GM12878 (cell line): ENCODE measurements at regions not wholly inside any gene's neighbourhood (a gene's known extent, or its start where the extent isn't known, plus 50 kb on each side); places are given as distances from the start of the nearest gene placed in this dataset.

Source experiments
- ATAC-seq: fragments of 200-7000 bp; cut with Tn5 transposase; 3 replicates; pipeline ENCODE4 v1.9.1; 2020; ENCODE audit warnings: mild to moderate bottlenecking, moderate library complexity
- BruUV-seq: library from RNA; stranded (reverse); fragments of 400-500 nt; replicated peaks from 2 replicates; lab custom pipeline; 2021; lab: Mats Ljungman, UMichigan
- CTCF ChIA-PET: fragments of 300-600 bp; sonication (Branson Sonifier 250); formaldehyde crosslinking; extraction: SDS; loops from one replicate; lab custom pipeline; 2021; ENCODE audit warnings: inconsistent platforms; lab: Yijun Ruan, JAX
- POLR2A ChIA-PET: fragments of 350-600 bp; formaldehyde crosslinking; extraction: SDS; loops from one replicate; lab custom pipeline; 2021; ENCODE audit warnings: inconsistent platforms; lab: Charles Lee
- RAD21 ChIA-PET: fragments of 300-600 bp; sonication (Branson Sonifier 250); formaldehyde crosslinking; loops from one replicate; lab custom pipeline; 2023; ENCODE audit warnings: antibody characterized with exemption; ENCODE audit not compliant: unreplicated experiment; lab: Charles Lee
- SMC1A ChIA-PET: fragments of 300-600 bp; sonication (Branson Sonifier 250); formaldehyde crosslinking; loops from one replicate; lab custom pipeline; 2023; ENCODE audit not compliant: unreplicated experiment, uncharacterized antibody; lab: Charles Lee
- DNase-seq: peaks from one replicate; pipeline ENCODE4 v3.0.0-alpha.2; 2011; ENCODE audit warnings: low read depth, low spot score
- FAIRE-seq: peaks from 3 replicates; lab custom pipeline; 2011; peaks lifted over from hg19 to GRCh38; lab: Jason Lieb, UNC
- H2AFZ ChIP-seq: 2 replicates; pipeline ENCODE4 v1.6.0; 2011; ENCODE audit warnings: low read depth, low read length, control low read depth; ENCODE audit not compliant: control insufficient read depth
- H3K27ac ChIP-seq: 2 replicates; pipeline ENCODE4 v1.5.1; 2011; ENCODE audit warnings: control low read depth; ENCODE audit not compliant: control insufficient read depth, insufficient read depth
- H3K27me3 ChIP-seq, 2 experiments: replicated peaks in 1 of 2; 2 replicates each; pipeline versions ENCODE4 v1.6.0 to v1.6.1; 2011; ENCODE audit warnings: low read length in 1 of 2; ENCODE audit not compliant: control insufficient read depth in 2 of 2, insufficient read depth in 2 of 2
- H3K36me3 ChIP-seq, 2 experiments: 2 replicates each; pipeline ENCODE4 v1.5.1; 2011; ENCODE audit warnings: low read length in 1 of 2; ENCODE audit not compliant: control insufficient read depth in 2 of 2, insufficient read depth in 2 of 2
- H3K4me1 ChIP-seq: 2 replicates; pipeline ENCODE4 v1.6.1; 2011; ENCODE audit warnings: mild to moderate bottlenecking, low read length, moderate library complexity, mixed read lengths; ENCODE audit not compliant: control insufficient read depth, insufficient read depth
- H3K4me2 ChIP-seq: 2 replicates; pipeline ENCODE4 v1.6.0; 2011; ENCODE audit warnings: control low read depth; ENCODE audit not compliant: control insufficient read depth, insufficient read depth
- H3K4me3 ChIP-seq: fragments of 200-600 bp; sonication (generic); 2 replicates; pipeline ENCODE4 v1.5.1; 2016
- H3K79me2 ChIP-seq: 2 replicates; pipeline ENCODE4 v1.6.0; 2011; ENCODE audit warnings: low read length; ENCODE audit not compliant: control insufficient read depth, insufficient read depth
- H3K9ac ChIP-seq: 2 replicates; pipeline ENCODE4 v1.8.0; 2011; ENCODE audit warnings: low read length, control low read depth, mixed read lengths; ENCODE audit not compliant: control insufficient read depth, insufficient read depth
- H3K9me3 ChIP-seq: replicated peaks from 3 replicates; pipeline ENCODE4 v1.5.1; 2011; ENCODE audit warnings: mild to moderate bottlenecking, low read length; ENCODE audit not compliant: control insufficient read depth, insufficient read depth
- H4K20me1 ChIP-seq: 2 replicates; pipeline ENCODE4 v1.6.0; 2011; ENCODE audit not compliant: control insufficient read depth, insufficient read depth
- BMI1 ChIP-seq: fragments of 450-650 bp; IDR thresholded peaks from 2 replicates; pipeline ENCODE4 v1.6.1; 2016; ENCODE audit warnings: mild to moderate bottlenecking, moderate library complexity, borderline replicate concordance
- CBX5 ChIP-seq: sonication (generic); IDR thresholded peaks from 2 replicates; pipeline ENCODE4 v1.6.1; 2016; ENCODE audit warnings: low read depth, moderate library complexity, mild to moderate bottlenecking, inconsistent platforms
- FOXK2 ChIP-seq: fragments of 450-650 bp; IDR thresholded peaks from 2 replicates; pipeline ENCODE4 v1.6.1; 2017; ENCODE audit warnings: mild to moderate bottlenecking, moderate library complexity
- GABPA ChIP-seq: IDR thresholded peaks from 2 replicates; pipeline ENCODE4 v1.6.1; 2014; ENCODE audit warnings: antibody characterized with exemption, low read depth, mild to moderate bottlenecking, inconsistent platforms
- KDM1A ChIP-seq: fragments of 200-600 bp; sonication (generic); IDR thresholded peaks from 2 replicates; pipeline ENCODE4 v1.6.1; 2016; ENCODE audit warnings: borderline replicate concordance
- NFYB ChIP-seq: IDR thresholded peaks from 2 replicates; pipeline ENCODE4 v1.6.1; 2011; ENCODE audit warnings: low read depth, mild to moderate bottlenecking, low read length, improper control_type of control experiment, moderate library complexity; ENCODE audit not compliant: insufficient read depth
- RFX5 ChIP-seq: IDR thresholded peaks from 2 replicates; pipeline ENCODE4 v1.6.1; 2011; ENCODE audit warnings: low read depth, low read length, improper control_type of control experiment
- SUPT20H ChIP-seq: IDR thresholded peaks from 2 replicates; pipeline ENCODE4 v1.6.1; 2011; ENCODE audit warnings: low read depth, mild to moderate bottlenecking, low read length, moderate library complexity, borderline replicate concordance; ENCODE audit not compliant: control insufficient read depth
- USF1 ChIP-seq: IDR thresholded peaks from 2 replicates; pipeline ENCODE4 v1.6.1; 2011; ENCODE audit warnings: borderline replicate concordance, low read depth, mild to moderate bottlenecking, moderate library complexity, mixed read lengths, low read length; ENCODE audit not compliant: insufficient read depth; ENCODE audit errors: extremely low read length
- WGBS: methylation state at CpG from one replicate; pipeline ENCODE4 v1.1.6; 2016; ENCODE audit warnings: low lambda C conversion rate; ENCODE audit not compliant: insufficient replicate concordance, insufficient coverage; ENCODE audit errors: missing lambda C conversion rate; 5-methylcytosine and 5-hydroxymethylcytosine counted together
- in situ Hi-C: fragments of 300-500 bp; cut with MboI; formaldehyde crosslinking; loops from 9 replicates; pipeline ENCODE4 v1.14.3; 2018; ENCODE audit warnings: mixed read lengths
- intact Hi-C: fragments of 100-400 bp; cut with micrococcal nuclease; formaldehyde crosslinking; loops from one replicate; pipeline ENCODE4 v1.14.2; 2022; ENCODE audit not compliant: unreplicated experiment
- TF ChIP-seq, protein P1 (sequence below): IDR thresholded peaks from 2 replicates; pipeline ENCODE4 v1.6.1; 2011; ENCODE audit warnings: low read depth, mild to moderate bottlenecking, low read length, moderate library complexity, borderline replicate concordance; ENCODE audit errors: extremely low read depth

DNA sequence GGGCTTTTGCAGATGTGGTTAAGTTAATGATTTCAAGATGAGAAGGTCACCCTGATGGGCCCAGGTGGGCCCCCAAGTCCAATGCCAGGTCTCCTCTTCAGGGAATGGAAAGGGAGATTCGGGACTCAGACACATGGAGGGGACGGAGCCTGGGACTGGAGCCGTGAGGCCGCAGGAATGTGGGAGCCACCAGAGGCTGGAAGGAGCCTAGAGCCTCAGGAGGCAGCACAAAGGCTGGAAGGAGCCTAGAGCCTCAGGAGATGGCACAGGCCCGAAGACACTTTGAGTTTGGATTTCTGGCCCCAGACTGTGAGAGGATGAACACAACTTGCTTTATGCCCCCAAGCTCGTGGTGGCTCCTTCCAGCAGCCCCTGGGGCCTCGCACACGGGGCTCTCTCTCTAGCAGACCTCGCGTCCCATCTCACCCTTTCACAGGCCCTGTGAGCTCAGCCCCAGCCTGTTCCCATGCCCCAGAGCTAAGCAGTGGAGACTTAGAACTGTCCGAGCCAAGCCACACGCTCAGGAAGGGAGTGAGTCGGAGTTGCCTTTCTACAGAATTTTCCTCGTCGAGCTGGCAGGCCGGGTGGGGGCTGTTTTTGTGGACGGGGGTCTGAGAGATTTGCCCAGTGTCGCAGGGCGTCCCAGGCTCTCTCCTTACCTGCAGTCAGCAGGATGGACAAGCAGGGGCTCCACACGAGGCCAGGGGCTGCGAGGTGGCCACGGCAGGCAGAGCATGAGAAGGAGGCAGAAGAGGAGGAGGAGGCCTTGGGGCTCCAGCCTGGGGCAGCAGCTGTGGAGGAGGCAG is 937.6 kb downstream of the BRD1 start:
- H4K20me1 ChIP-seq: no peaks in the 10 kb centered on the region
- intact Hi-C loops: no loop called here
- TF ChIP-seq BMI1 (no peak), RFX5 (no peak), CBX5 (no peak), USF1 (no peak), GABPA (no peak), KDM1A (no peak), FOXK2 (no peak), SUPT20H (no peak), NFYB (no peak)
- TF ChIP-seq, protein P1, sequence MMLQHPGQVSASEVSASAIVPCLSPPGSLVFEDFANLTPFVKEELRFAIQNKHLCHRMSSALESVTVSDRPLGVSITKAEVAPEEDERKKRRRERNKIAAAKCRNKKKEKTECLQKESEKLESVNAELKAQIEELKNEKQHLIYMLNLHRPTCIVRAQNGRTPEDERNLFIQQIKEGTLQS: no peak
- ATAC-seq (no peak), DNase-seq (no peak), FAIRE-seq (no peak)
- BruUV-seq: no TSS peak
- H3K4me3 ChIP-seq: no peak overlapping the region
- no peak overlapping the region for H3K9ac ChIP-seq
- no peaks in the 10 kb centered on the region for H3K36me3 ChIP-seq
- no peaks in the 10 kb centered on the region for H3K4me1 ChIP-seq
- in situ Hi-C loops: no loop called here
- no peaks in the 10 kb centered on the region for H3K27me3 ChIP-seq
- no peak overlapping the region for H3K4me2 ChIP-seq
- CTCF ChIA-PET: no interaction called here
- H2AFZ ChIP-seq: no peak overlapping the region
- RAD21 ChIA-PET: no interaction called here
- no peak overlapping the region for H3K27ac ChIP-seq
- H3K79me2 ChIP-seq: no peaks in the 10 kb centered on the region
- SMC1A ChIA-PET: no interaction called here
- WGBS: 10% methylated on average over 19 of the region's 22 CpGs
- POLR2A ChIA-PET: no interaction called here
- H3K9me3 ChIP-seq: no peaks in the 10 kb centered on the region; the same call in 2 of the 3 replicates
